HG03571 (cell line): ENCODE measurements at regions not wholly inside any gene's neighbourhood (a gene's known extent, or its start where the extent isn't known, plus 50 kb on each side); places are given as distances from the start of the nearest gene placed in this dataset.
A peak's percentile ranks its signal among the peaks of the same experiment; 100 is the strongest.
"Not testable (repeated sequence)": the region's sequence is repeated elsewhere in the genome, so short reads cannot be mapped to it uniquely, and the experiment has no call there.

Source experiments
- ATAC-seq: cut with Tn5 transposase; IDR thresholded peaks from one replicate; pipeline ENCODE4 v1.9.1; 2021; ENCODE audit not compliant: unreplicated experiment

DNA sequence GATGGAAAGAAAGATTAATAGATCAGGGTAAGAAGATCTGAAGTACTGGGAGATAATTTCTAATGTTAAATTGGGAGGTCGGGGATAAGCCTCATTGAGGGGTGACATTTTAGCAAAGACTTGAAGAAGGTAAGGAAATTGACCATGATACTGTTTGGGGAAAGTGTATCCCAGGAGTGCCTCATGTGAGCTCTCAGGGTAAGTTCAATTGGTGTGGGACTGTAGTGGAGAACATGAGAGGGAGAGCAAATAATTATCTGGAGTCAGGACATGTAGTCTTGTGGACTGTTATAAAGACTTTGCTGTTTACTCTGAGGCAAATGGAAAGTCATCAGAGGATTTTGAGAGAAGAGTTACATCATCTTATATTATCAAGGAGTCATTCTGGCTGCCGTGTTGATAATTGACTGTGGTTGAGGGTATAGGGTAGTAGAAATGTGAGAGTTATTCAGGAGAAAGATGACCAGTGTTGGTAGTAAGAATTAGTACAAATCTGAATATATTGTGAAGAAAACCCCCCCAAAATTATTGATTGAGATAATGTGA lies 624.4 kb downstream of the ADCYAP1 start:
- no peak for ATAC-seq

DNA sequence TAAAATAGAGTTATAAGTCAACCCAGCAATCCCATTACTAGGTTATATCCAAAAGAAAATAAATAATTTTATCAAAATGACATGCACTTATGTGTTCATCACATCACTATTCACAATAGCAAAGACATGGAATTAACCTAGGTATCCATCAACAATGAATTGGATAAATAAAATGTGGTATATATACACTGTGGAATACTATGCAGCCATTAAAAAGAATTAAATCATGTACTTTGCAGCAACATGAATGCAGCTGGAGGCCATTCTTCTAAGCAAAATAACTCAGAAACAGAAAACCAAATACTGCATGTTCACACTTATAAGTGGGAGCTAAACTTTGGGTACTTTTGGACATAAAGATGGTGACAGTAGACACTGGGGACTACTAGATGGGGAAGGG lies 626.0 kb downstream of the ADCYAP1 start:
- ATAC-seq, result no peak

DNA sequence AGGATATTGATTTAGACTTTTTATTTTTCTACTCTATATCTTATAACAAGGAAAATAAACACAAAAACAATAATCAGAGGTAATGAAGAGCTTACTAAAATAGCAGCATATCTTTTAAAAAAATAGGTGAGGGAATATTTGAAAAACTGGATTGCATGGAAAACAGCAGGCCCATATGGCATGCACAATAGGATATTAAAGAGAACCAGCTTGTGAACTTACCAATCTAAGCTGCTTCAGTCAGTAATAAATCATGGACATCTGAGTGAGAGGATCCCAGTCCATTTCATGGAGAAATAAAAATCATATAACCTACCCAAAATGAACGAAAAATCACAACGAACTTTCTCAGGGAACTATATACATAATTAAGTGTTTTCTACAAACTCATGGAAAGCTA lies 634.6 kb downstream of the ADCYAP1 start:
- no peak for ATAC-seq

DNA sequence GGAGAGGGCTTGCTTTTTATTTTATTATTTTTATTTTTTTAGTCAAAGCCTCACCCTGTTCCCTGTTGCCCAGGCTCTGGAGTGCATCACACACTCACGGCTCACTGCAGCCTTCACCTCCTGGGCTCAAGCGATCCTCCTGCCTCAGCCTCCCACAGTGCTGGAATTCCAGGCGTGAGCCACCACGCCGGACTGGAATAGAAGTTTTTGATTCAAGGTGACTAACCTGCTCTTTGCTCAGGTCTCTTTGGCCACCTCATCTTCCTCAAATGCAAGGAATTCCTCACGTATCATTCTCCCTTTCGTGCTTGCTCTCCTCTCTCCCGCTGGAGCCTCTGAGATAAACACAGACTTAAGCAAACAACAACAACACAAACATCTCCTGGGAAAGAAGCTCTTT lies 636.8 kb downstream of the ADCYAP1 start:
- ATAC-seq, result no peak

DNA sequence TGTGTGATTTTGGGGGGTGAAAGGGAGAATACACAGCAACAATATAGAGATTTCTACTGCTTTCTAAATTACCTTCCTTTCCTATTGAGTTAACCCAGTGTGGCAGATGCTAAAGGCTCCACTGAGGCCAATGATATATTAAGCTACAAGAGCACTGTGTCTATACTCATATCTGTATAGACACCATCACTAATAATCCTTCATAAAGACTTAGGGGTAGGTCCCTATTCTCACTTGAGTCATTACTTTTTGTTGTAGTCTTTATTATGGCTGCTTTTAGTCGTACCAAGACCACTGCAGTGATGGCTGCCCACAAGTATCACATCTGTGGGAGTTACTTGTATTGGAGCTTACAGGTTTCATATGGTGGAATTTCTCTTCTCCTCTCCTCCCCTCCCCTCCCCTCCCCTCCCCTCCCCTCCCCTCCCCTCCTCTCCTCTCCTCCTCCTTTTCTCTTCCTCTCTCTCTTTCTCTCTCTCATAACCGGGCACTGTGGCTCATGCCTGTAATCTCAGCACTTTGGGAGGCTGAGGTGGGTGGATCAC lies 637.6 kb downstream of the ADCYAP1 start:
- no peak for ATAC-seq

DNA sequence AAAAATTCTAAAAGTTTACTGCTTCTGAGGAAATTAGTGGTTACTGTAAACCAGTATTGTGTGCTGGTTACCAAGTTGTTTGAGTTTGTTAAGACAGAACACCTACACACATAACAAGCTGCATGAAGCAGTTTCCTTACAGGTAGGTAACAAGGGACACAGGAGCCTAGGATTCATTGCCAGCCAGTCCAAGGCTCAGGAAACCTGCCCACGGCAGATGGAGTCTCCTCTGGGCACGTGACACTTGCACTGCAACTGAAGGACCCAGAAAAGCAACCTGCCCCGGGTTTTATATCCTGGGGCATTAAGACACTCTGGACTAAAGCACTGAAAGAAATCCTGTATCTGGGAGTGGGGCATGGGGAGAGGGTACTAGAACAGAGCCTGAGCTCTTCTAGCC lies 639.3 kb downstream of the ADCYAP1 start:
- ATAC-seq, result no peak

DNA sequence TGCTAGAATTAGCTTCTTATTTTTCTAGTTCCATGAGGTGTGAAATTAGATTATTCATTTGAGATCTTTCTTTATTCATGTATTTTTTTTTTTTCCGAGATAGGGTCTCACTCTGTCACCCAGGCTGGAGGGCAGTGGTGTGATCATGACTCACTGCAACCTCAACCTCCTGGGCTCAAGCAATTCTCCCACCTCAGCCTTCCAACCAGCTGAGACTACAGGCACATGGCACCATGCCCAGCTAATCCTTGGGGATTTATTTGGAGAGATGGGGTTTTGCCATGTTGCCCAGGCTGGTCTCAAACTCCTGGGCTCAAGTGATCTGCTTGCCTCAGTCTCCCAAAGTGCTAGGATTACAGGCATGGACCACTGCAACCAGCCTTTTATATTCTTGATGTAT lies 653.0 kb downstream of the ADCYAP1 start:
- ATAC-seq, result not testable (repeated sequence)

DNA sequence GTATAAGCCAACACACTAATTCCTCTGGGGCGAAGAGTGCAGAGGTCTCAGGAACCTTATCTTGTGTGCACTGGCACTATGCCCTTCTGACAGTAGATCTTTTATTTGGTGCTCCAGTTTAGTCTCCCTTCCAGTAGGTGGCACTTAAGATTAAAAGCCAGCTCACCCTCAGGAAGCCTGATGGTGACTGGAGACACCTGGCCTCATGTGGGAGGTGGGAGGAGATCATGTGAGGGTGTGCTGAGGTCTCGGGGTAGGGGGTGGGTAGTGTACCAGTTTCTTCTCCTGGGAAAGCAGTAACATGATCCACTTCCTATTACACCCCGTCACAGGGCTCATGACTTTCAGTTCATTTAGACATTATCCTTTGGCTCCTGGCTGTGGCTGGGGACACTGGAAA lies 654.9 kb downstream of the ADCYAP1 start:
- no peak for ATAC-seq

DNA sequence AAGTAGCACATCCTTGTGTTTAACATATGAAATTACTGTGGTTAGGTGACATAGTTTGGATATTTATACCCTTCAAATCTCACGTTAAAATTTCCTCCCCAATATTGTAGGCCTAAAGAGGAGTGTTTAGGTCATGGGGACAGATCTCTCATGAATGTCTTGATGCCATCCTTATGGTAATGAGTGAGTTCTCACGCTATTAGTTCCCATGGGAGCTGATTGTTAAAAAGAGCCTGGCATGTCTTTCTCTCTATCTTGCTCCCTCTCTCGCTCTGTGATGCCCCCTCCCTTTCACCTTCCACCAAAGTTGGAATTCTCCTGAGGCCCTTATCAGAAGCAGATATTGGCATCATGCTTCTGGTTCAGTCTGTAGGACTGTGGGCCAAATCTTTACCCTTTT lies 660.1 kb downstream of the ADCYAP1 start:
- ATAC-seq, result no peak

DNA sequence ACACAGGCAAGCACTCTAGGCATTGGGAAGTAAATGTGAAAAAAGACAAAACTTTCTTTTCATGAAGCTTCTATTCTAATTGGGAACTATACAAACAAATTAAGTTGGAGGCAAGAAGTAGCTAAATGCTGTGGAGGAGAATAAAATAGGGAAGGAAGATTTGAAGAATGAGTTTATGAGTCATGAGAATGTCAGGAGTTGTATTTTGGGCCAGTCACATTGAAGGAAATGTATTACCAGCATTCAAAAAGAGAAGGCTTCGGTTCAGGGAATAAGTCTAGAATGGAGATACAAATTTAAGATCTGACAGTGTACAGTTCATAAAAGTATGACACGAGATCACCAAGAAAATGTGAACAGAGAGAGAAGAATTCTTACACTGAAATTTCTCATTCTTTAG lies 666.5 kb downstream of the ADCYAP1 start:
- no peak for ATAC-seq

DNA sequence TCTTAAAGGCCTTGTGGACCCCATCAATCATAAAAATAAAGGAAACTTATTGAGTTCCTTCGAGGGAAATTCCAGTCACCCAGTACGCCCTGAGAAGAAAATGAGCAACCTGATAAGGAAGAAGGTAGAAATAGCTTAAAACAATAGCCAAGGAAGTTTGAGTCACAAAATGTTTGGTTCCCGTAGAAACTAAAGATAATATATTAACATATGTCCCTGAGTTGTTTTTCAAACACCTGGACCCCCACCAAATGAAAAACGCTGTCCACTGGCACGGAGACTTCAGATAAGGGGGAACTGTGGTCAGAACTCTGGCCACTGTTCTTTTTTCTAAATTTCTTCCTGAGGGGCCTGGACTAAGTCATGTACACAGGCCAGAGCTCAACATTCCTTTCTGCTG lies 669.1 kb downstream of the ADCYAP1 start:
- ATAC-seq, result no peak

DNA sequence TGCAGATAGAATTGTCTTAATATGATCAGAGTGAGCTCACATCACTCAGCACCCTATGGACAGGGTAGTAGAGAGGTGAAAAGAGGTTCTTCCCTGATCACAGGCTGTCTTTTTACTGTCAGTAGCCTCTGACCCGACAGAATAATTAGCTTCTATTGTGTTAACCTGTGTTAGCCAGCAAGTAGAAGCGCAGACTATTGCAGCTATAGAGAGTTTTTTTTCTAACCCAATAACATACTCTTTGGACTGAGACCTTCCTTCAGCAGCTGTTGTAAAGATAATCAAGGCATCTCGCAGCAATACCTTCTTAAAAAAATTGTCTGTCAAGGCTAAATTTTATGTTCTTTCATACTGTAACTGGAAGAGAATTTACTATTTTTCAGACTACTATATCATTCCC lies 670.4 kb downstream of the ADCYAP1 start:
- ATAC-seq, result no peak

DNA sequence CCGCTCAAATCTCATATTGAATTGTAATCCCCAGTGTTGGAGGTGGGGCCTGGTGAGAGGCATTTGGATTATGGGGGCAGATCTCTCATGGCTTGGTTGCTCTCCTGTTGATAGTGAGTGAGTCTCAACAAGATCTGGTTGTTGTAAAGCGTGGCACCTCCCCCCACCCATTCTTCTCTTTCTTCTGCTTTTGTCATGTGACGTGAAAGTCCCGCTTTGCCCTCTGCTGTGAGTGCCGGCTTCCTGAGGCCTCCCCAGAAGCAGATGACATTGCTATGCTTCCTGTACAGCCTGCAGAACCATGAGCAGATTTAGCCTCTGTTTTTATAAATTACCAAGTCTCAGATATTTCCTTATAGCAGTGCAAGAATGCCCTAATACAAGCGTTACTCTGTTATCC lies 673.8 kb downstream of the ADCYAP1 start:
- ATAC-seq, result no peak

DNA sequence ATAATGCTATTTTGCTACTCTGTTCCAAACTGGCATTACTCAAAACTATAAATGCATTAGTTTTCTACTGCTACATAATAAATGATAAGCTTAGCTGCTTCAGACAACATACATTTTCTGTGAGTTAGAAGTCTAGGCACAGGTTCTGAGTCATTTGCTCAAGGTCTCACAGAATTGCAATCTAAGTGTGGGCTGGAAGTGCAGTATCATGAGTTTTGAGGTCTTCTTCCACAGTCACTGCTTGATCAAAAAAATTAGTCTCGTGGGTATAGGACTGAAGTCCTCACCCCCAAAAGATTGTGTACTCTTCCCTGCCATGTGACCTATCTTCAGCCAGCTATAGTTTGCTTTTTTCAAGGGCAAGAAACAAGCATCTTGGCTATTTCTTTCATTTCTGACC lies 676.9 kb downstream of the ADCYAP1 start:
- ATAC-seq, result no peak

DNA sequence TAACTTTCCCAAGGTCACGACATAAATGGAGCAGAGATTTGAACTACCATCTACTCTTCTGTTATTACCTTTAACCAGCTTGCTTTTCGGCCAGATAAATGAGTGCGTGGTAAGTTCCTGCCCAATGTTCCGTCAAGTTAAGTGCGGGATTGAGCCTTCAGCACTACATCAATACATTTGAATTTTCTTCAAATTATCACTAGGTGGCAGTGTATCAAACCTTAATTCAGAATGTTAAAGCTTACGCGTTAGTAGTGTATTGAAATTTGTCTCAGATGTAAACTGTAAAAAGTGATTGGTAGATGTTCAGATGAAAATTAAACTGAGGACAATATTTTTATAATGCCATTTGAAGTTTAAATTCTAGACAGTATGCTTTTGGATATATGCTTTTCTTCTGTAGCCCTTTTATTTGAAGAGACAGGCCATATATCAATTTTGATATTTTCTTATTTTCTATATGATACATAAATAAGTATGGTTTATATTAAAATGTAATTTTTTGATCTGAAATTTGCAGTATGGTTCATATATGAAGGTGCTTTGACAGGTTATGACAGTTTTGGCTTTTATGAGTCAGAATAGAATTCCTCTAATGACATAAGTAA lies 681.3 kb downstream of the ADCYAP1 start:
- ATAC-seq, result peak; percentile 57

DNA sequence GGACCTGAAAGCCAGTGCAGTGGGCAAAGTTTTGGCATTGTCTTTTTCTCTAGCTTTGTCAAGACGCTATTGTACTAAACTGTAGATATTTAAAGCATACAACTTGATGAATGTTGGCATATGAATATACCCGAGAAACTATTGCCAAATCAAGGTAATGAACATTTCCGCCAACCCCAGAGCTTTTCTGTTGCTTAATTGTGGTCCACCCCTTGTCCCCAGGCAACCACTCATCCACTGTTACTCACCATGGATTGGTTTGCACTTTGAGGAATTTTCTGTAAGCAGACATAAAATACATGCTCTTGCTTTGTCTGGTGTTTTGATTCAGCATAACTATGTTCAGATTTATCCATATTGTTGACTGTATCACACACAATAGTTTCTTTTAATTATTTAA lies 688.4 kb downstream of the ADCYAP1 start:
- no peak for ATAC-seq

DNA sequence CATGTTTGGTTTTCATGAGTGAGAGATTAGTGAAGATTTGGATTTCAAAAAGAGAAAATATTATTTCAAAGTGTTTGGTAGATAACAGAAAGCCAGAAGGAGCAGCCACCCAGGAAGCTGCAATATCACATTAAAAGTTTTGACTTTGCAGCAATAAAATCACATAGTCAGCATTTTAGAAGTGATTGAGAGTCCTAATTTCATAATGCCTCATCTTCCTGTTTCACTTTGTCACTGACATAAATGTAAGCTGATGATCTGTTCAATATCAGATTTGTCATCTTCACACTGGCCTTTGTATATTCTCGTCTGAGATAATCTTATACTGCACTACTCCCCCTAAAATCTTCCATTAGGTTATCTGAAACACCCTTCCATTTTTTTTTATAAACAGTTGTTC lies 690.5 kb downstream of the ADCYAP1 start:
- ATAC-seq, result no peak

DNA sequence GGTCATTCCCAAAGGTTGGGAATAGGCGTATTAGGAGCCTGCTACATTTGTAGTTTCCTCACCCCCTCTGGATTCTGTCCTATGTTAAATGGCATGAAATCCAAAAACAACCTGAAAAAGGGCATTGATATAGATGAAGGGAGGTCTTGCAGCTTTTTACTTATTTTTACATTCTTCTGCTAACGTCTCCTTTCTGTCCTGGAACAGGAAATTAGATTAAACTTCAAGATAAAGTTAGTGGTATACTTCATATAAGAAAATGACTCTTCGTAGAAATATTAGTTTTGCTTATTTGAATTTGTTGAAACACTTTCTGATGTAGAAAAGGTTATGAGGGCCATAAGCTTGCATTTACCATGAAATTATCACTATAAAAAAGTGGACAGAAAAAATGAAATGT lies 694.5 kb downstream of the ADCYAP1 start:
- ATAC-seq, result no peak

DNA sequence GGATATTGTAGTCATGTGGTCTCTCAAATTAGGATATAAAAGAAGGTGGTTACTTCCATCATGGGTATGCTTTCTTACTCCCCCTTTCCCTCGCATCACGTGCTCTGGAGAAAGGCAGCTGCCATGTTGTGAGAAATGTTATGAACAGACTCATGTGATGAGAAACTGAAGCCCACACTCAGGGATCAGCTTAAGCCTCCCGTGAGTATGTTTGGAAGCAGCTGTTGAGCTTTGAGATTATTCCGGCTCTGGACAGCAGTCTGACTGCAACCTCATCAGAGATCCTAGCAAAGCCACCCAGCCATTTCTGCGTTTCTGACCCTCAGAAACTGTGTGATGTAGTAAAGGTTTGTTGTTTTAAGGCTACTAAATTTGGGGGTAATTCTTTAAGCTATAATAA lies 700.1 kb downstream of the ADCYAP1 start:
- ATAC-seq, result no peak

DNA sequence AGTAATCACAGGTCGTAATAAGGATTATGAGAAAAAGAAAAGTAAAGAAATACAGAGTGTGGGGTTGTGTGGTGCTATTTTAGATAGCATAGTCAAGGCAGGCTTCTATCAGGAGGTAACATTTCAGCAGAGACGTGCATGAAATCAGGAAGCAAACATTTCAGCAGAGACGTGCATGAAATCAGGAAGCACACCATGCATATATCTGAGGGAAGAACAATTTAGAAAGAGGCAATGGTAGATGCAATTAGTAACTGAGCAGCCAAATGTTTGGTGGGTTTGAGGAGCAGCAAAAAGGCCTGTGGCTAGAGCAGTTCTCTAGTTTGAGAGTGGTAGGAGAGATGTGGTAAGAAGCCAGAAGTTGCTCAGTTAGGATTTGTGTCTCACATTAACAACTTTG lies 713.7 kb downstream of the ADCYAP1 start:
- ATAC-seq, result no peak

DNA sequence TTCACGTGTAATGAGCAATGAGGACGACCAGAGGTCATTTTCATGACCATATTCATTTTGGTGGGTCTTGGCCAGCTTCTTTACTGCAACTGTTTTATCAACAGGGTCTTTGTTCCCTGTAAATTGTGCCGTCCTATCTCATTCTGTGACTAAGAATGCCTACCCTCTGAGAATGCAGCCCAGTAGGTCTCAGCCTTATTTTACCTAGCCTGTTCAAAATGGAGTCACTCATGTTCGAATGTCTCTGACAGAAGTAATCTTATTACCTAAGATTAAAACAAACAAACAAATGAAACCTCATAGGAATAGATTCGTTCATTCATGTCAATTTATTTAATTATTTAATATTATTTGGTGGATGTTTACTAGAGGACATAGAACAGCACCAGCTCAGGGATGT lies 714.8 kb downstream of the ADCYAP1 start:
- no peak for ATAC-seq

DNA sequence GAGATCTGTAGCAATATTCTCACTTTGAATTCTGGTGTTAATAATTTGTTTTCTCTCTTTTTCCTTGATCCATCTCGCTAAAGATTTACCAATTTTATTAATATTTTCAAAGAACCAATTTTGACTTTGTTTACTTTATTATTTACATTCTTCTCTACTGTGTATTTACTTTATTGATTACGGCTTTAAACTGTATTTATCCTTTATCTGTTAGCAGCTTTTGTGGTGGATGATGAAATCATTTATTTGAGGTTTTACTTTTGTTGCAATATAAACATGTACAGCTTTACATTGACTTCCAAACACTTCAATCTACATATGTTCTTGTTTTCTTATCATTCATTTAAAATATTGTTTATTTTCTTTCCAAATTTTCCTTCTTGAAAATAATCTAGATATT lies 719.9 kb downstream of the ADCYAP1 start:
- ATAC-seq, result no peak

DNA sequence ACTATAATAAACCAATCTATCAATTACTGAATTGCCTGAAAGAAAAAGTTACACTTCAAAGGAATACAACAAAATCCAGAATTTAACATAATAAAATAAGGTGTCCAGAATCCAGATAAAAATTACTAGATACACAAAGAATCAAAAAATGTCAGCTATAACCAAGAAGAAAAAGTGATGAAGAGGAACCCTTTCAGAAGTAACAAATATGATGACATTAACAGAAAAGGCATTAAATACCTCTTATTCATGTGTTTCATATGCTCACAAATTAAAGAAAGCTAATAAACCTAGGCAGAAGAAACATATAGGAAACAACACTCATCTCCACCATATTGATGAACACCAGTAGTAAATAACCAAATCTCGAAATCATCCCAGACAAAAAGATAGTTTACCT lies 722.8 kb downstream of the ADCYAP1 start:
- ATAC-seq, result no peak
